NCI-H1436 treated with DMSO at 0.1 percent for 48 hours (cell line): ENCODE measurements at regions not wholly inside any gene's neighbourhood (a gene's known extent, or its start where the extent isn't known, plus 50 kb on each side); places are given as distances from the start of the nearest gene placed in this dataset.

Experiments used
- DNase-seq: peaks from one replicate; lab custom pipeline; 2025; lab: John Stamatoyannopoulos, UW

- DNase-seq, result no peak
Observed at GRCh38 chr2:64829525-64829924, 159.7 kb upstream of the SLC1A4 start.

GRCh38 chr2:64831134-64831976 is 157.8 kb upstream of the SLC1A4 start:
- DNase-seq, result no peak

- no peak for DNase-seq
Observed at GRCh38 chr2:64831977-64832328, 157.2 kb upstream of the SLC1A4 start.

GRCh38 chr2:64832936-64833335 is 156.3 kb upstream of the SLC1A4 start:
- no peak for DNase-seq

GRCh38 chr2:64836566-64836965 is 152.6 kb upstream of the SLC1A4 start:
- no peak for DNase-seq

- DNase-seq, result no peak
Observed at GRCh38 chr2:64837116-64837731, 152.0 kb upstream of the SLC1A4 start.

- no peak for DNase-seq
Observed at GRCh38 chr2:64837925-64838641, 151.1 kb upstream of the SLC1A4 start.

- DNase-seq, result no peak
Observed at GRCh38 chr2:64838817-64839216, 150.4 kb upstream of the SLC1A4 start.

- no peak for DNase-seq
Observed at GRCh38 chr2:64839844-64840243, 149.4 kb upstream of the SLC1A4 start.

- no peak for DNase-seq
Observed at GRCh38 chr2:64840426-64840881, 148.7 kb upstream of the SLC1A4 start.

GRCh38 chr2:64841461-64841860 is 147.7 kb upstream of the SLC1A4 start:
- DNase-seq, result no peak

- DNase-seq, result no peak
Observed at GRCh38 chr2:64842030-64842429, 147.2 kb upstream of the SLC1A4 start.

GRCh38 chr2:64844087-64844486 is 145.1 kb upstream of the SLC1A4 start:
- no peak for DNase-seq

- no peak for DNase-seq
Observed at GRCh38 chr2:64845273-64845905, 143.8 kb upstream of the SLC1A4 start.

GRCh38 chr2:64846177-64846576 is 143.0 kb upstream of the SLC1A4 start:
- DNase-seq, result no peak

GRCh38 chr2:64847930-64848329 is 141.3 kb upstream of the SLC1A4 start:
- DNase-seq, result no peak

- DNase-seq, result no peak
Observed at GRCh38 chr2:64848363-64848762, 140.8 kb upstream of the SLC1A4 start.

GRCh38 chr2:64848945-64849344 is 140.3 kb upstream of the SLC1A4 start:
- DNase-seq, result no peak

GRCh38 chr2:64850642-64851041 is 138.6 kb upstream of the SLC1A4 start:
- DNase-seq, result no peak

GRCh38 chr2:64852771-64853241 is 136.4 kb upstream of the SLC1A4 start:
- no peak for DNase-seq

GRCh38 chr2:64853306-64853705 is 135.9 kb upstream of the SLC1A4 start:
- DNase-seq, result no peak

- DNase-seq, result no peak
Observed at GRCh38 chr2:64853894-64854293, 135.3 kb upstream of the SLC1A4 start.
